Limb (tissue), 2 donors: ENCODE measurements at regions not wholly inside any gene's neighbourhood (a gene's known extent, or its start where the extent isn't known, plus 50 kb on each side); places are given as distances from the start of the nearest gene placed in this dataset.
"Not testable (repeated sequence)": the region's sequence is repeated elsewhere in the genome, so short reads cannot be mapped to it uniquely, and the experiment has no call there.

Experiments
- DNase-seq, 2 donors: peaks; one replicate each; pipeline ENCODE4 v3.0.0-alpha.2; 2016; ENCODE audit errors: extremely low spot score in 2 of 2

DNA sequence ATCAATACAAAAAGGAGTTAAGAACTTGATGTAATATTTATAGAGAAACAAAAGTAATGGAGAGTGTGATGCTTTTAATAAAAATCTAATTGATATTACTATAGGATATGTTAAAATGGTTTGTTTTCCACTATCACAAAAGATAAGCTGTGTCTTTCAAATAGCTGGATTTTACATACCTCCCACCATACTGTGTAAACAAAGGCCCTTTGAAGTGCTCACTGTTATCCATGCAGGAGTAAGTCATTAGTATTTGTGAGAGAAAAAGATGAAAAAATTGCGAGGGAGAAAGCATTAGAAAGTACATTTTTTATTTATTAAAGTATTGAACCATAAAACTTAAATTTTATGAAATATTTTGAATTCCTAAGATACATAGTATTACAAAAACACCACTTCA is 733.0 kb downstream of the GRIK2 start:
- no peak for DNase-seq

DNA sequence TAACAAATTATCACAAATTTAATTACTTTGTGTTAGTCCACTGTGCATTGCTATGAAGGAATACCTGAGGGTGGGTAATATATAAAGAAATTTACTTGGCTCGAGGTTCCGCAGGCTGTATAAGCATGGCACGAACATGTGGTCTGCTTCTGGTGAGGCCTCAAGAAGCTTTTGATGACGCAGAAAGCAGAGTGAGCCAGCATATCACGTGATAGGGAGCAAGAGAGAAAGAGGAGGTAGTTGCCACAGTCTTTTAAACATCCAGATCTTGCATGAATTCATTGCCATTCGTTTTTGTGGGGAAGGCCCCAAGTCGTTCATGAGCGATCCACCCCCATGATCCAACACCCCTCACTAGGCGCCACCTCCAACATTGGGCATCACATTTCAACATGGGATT is 733.7 kb downstream of the GRIK2 start:
- no peak for DNase-seq

DNA sequence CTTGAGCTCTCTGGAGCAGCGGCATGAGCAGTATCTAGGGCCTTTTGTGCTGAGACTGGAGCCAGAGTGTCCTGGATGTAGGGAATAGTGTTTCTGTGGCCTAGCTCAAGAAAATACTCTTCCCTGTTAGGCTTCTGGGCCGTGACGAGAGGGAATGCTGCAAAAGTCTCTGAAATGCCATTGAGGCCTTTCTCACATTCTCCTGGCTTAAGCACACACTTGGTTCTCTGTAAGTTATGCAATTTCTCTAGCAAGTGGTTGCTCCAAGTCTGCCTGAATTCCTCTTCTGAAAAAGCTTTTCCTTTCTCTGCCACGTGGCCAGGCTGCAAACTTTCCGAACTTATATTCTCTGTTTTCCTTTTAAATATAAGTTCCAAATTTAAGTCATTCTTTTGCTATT is 744.4 kb downstream of the GRIK2 start:
- DNase-seq, result peak in 1 of 2 donors; percentile 5

DNA sequence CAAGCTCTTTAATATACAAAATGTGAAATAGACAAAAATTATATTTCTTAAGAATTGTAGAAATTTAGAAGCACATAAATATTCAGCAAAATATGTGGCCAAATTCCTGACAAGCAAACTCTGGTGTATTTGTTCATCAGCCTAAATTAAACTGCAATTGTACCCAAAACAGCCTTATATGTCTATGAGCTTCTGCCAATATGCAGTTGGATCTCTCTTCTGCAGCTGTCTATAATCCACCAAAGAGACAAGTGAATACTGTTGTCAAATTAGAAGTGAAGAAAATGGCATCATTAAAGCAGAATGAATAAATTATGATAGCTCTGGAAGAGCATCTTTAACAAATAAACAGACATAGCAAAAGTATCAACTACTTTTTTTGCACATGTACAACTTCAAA is 755.7 kb downstream of the GRIK2 start:
- DNase-seq, result no peak

DNA sequence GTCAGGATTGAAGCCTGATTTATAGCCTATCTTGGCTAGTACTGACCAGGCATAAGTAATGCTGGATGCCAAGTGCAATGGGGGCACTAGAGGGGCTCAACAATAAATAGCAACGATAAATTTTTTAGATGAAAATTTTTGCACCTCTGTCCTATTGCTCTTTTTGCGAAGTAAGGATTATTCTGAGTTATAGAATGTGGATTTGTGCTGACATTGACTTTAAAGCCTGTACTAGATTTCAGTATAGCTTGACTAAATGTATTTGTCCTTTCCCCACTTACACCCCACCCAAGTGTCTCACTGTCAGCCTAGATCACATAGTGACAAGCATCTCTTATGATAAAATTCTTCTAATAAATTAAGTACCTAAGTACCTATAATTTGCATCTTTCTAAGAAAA is 757.0 kb downstream of the GRIK2 start:
- DNase-seq, result no peak

DNA sequence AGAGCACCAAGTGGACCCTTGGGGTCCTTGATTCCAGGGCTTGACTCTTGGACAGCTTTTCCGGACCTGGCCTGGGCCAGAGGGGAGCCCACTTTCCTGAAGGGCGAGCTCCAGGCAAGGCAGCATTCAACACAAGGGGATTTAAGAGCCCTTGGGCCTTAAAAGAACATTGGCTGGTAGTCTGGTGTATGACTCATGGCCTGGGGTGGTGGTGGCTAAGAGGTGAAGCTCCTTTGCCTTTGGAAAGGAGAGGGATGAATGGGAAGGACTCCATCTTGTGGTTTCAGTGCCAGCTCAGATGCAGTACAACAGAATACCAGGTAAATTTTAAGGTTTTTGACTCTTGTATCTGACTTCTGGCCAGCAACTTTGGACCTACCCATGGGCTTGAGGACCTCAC is 760.7 kb downstream of the GRIK2 start:
- no peak for DNase-seq

DNA sequence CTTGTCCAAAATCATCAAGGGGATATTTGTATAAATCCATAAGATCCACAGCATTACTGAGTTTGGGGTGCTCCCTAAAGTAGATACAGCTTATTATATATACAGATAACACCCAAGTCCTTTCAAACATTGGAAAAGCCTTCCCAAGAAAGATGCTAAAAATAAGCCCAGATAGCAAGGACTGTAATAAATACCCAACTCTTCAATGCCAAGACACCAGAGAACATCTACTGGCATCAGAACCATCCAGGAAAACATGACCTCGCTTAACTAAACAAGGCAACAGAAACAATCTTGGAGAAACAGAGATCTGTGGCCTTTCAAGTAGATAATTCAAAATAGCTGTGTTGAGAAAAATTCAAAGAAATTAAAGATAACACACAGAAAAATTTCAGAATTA is 761.4 kb downstream of the GRIK2 start:
- no peak for DNase-seq

DNA sequence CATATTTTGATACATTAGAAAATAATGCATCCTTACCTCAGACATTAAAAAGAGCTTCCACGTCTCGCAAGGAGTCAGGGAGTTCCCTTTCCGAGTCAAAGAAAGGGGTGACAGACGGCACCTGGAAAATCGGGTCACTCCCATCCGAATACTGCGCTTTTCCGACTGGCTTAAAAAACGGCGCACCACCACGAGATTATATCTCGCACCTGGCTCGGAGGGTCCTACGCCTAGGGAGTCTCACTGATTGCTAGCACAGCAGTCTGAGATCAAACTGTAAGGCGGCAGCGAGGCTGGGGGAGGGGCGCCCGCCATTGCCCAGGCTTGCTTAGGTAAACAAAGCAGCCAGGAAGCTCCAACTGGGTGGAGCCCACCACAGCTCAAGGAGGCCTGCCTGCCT is 776.3 kb downstream of the GRIK2 start:
- DNase-seq, result not testable (repeated sequence)

DNA sequence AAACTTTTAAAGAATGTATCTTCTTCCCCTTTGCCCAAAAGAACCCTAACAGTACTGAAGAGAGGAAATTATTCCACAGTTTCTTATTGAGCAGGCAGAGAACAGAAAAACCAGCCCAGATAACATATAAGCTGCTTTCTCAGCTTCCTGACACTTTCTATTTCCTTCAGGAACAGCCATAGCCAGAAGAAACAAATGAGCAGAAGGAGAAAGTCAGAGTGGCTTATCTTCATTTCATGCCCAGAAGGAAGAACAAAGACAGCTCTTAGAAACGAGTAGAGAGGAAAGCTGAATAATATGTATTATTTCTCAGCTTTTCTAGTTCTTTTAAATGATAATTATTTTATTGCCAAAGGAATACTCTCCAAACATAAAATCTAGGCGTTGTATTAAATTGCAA is 793.7 kb downstream of the GRIK2 start:
- no peak for DNase-seq

DNA sequence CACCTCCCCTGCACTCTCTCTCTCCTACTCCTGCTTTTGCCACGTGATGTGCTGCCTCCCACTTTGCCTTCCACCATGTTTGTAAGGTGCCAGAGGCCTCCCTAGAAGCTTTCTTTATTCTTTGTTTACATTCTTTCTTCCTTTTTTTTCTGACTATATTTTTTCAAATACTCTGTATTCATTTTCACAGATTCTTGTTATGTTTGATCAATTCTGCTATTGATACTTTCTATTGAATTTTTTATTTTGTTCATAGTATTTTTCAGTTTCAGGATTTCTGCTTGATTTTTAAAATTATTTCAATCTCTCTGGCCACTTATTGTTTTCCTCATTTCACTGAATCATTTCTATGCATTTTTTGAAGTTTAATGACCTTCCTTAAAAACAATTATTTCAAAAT is 801.8 kb downstream of the GRIK2 start:
- no peak for DNase-seq

DNA sequence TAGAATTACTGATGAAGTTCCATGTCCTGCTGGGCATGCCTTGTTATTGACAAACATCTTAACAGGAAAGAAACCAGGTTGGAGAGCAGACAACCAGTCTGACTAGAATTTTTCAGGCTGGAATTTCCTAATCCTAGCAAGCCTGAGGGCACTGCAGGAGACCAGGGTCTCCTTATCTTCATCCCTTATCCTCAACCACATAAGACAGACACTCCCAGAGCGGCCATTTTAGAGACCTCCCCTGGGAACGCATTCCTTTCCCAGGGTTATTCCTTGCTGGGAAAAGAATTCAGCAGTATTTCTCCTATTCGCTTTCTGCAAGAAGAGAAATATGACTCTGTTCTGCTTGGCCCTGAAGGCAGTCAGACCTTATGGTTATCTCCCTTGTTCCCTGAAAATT is 803.7 kb downstream of the GRIK2 start:
- DNase-seq, result no peak

DNA sequence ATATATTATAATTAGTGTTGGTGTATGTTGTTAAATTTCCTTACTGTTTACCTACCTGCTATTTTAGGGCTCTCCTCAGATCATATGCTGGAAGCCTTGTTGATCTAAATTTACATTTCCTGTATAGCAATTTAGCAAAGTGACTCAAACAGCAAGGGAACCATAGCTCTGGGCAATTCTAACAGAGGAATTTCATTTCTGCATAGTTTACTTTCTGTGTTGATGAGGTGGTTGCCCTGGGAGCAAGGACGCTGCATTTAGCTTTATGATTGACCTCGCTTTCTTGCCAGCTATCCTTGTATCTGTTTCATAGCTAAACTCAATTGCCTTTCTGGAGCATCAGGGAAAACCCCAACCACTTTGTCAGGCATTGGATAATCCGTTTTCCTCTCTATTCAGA is 810.8 kb downstream of the GRIK2 start:
- no peak for DNase-seq

DNA sequence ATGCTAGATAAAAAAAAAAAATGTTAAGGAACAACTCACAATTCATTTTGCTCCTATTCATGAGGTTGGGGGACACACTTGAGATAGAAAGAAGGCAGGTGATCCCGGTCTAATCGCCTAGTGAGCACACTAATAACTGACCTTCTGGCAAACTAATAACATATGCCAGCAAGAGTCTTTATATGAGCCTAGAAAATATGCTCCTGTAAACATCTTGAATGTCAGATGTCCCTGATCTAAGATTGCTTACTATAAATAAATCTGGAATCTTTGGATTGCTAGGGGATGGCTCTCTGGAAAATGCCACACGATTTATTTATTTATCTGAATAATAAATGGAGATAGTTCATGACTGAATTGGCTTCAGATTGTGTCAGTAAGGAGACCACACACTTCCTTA is 821.9 kb downstream of the GRIK2 start:
- DNase-seq, result no peak

DNA sequence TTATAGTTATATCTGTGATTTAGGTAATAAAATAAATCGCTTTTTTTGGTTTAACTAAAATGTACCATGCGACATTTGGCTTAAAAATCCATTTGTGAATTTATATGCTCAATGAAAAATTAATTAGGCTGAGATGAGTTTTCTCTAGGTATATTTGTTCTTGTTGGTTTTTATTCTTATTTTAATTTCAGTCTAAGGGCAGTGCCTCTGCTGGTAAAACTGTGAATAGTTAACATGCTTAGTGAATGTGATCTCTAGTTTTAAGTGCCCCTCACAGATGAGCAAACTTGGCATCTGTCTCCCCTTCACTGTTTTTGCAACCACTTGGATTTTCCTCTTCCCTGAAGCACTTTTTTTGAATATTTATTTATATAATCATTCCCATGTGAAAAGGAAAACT is 822.7 kb downstream of the GRIK2 start:
- DNase-seq, result no peak

DNA sequence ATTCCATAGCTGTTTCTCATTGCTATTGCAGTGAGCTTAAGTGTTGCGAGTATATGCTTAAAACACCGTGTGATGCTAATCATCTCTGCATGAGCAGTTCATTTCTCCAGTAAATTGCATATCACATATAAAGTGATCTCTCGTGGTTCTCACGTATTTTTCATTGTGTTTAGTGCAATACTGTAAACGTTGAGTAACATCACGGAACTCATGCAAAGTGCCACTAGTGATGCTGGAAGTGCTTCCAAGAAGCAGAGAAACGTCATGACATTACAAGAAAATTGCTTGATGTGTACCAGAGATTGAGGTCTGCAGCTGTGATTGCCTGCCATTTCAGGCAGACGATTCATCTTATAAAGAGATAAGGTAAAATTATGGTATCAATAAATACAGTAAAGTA is 830.4 kb downstream of the GRIK2 start:
- no peak for DNase-seq

DNA sequence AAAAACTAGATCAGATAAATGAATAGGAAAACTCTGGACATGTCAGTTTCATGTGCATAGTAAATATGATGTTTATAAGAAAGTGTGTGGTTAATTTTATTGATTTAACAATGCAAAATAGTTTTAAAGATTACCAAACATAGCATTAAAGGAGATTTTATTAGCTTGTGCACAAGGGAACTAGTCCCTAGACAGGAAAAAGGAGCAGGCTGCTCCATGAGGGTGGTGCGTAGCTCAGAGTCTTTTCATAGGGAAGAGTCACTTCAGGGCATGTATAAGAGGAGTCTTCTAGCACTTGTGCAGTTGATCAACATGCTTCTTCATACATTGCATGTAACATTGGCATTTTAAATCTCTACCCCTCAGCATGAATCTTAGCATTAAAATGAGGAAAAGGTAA is 835.8 kb downstream of the GRIK2 start:
- no peak for DNase-seq
